ENCODE measurements at regions not wholly inside any gene's neighbourhood (a gene's known extent, or its start where the extent isn't known, plus 50 kb on each side); places are given as distances from the start of the nearest gene placed in this dataset.

DNA sequence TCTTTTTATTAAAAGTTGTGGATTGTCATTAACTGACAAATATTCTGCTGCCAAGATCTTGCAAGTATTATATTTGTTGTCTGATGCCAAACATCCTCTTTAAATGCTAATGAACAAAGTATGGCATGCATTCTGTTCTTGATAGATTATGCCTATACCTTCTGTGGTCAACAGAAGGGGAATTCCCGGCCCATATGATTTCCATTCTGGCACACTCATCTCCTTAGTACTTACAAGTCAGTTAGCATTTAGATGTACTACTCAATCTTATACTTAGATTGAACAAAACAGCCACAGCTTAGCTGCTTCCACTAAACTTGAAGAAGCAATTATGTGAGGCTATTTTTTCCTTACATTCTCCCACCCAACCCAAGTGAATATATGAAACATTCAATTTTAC, 246.1 kb upstream of the DACH1 start:
- Histone ChIP-seq H3K36me3 (no peaks in the 10 kb centered on the region), H3K4me1 (no peaks in the 10 kb centered on the region), H3K4me3 (no peak overlapping the region), H3K27ac (no peak overlapping the region), H3K9me3 (no peaks in the 10 kb centered on the region), H3K27me3 (no peaks in the 10 kb centered on the region)
- TF ChIP-seq POLR2A (IDR thresholded peaks at IDR 0.05) (no peak), POLR2AphosphoS5 (IDR thresholded peaks at IDR 0.05) (no peak)
- TF ChIP-seq, protein P1, sequence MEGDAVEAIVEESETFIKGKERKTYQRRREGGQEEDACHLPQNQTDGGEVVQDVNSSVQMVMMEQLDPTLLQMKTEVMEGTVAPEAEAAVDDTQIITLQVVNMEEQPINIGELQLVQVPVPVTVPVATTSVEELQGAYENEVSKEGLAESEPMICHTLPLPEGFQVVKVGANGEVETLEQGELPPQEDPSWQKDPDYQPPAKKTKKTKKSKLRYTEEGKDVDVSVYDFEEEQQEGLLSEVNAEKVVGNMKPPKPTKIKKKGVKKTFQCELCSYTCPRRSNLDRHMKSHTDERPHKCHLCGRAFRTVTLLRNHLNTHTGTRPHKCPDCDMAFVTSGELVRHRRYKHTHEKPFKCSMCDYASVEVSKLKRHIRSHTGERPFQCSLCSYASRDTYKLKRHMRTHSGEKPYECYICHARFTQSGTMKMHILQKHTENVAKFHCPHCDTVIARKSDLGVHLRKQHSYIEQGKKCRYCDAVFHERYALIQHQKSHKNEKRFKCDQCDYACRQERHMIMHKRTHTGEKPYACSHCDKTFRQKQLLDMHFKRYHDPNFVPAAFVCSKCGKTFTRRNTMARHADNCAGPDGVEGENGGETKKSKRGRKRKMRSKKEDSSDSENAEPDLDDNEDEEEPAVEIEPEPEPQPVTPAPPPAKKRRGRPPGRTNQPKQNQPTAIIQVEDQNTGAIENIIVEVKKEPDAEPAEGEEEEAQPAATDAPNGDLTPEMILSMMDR (IDR thresholded peaks at IDR 0.05): no peak
- intact Hi-C loops (cut with DNase I; ENCODE audit: low total_unique reads): no loop called here
- no peak for DNase-seq (ENCODE audit: low spot score in 2 of 2)

DNA sequence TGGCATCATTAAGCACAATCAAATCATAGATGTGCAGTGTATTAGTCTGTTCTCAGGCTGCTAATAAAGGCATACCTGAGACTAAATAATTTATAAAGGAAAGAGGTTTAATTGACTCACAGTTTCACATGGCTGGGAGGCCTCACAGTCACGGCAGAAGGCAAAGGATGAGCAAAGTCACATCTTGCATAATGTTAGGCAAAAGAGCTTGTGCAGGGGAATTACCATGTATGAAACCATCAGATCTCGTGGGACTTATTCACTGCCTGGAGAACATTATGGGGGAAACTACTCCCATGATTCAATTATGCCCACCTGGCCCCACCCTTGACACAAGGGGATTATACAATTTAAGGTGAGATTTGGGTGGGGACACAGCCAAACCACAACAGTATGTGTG, 245.2 kb upstream of the DACH1 start:
- intact Hi-C loops (cut with DNase I; ENCODE audit: low total_unique reads): no loop called here
- H3K36me3 ChIP-seq: no peaks in the 10 kb centered on the region
- no peaks in the 10 kb centered on the region for H3K27me3 ChIP-seq
- TF ChIP-seq POLR2A (IDR thresholded peaks at IDR 0.05) (no peak), POLR2AphosphoS5 (IDR thresholded peaks at IDR 0.05) (no peak)
- TF ChIP-seq, protein P1 (IDR thresholded peaks at IDR 0.05): no peak
- no peak overlapping the region for H3K27ac ChIP-seq
- no peaks in the 10 kb centered on the region for H3K9me3 ChIP-seq
- no peak overlapping the region for H3K4me3 ChIP-seq
- no peak for DNase-seq (ENCODE audit: low spot score in 2 of 2)
- no peaks in the 10 kb centered on the region for H3K4me1 ChIP-seq

DNA sequence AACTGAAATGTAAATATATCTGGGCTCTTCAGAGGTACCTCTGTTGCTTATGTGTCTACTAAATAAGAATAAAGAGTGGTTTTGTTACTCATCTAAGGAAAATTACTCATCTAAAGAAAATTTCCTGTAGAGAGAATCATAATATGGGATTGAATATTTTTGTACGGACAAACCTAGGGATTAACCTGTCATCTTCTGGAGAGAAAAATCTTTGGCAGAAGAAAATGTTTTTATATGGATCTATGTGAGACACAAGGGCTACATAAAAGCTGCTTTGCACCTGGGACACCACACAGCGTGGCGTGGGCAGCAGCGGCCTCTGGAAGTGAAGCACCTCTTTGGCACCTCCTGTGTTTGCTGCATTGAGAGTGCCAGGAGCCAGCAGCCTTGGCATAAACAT, 242.9 kb upstream of the DACH1 start:
- TF ChIP-seq, protein P1 (IDR thresholded peaks at IDR 0.05): no peak
- no peak for TF ChIP-seq POLR2A (IDR thresholded peaks at IDR 0.05)
- no peak for TF ChIP-seq POLR2AphosphoS5 (IDR thresholded peaks at IDR 0.05)

DNA sequence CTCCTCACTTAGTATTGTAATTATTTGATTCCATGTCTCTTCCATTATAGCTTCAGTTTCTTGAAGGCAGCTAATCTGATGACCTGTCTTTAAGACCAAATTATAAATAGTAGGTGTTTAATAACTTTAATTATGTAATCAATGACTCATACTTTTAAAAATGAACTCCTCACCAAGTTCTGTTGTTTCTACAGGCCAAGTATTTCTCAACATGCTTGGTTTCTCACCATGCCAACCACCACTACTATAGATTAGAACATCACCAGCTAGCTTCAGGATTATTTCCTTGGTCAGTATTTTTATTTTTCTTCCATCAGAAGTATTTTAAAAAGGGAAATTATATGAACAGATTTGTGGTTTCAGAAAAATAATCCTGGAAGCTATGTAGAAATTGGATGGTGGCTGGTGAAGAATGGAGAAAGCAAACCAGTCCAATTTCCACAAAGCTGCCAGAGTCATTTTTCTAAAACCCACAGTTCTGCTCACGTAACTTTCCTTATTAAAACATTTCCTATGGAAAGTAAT, 237.7 kb upstream of the DACH1 start:
- intact Hi-C loops (cut with DNase I; ENCODE audit: low total_unique reads): no loop called here
- Histone ChIP-seq H3K36me3 (no peaks in the 10 kb centered on the region), H3K4me3 (no peak overlapping the region), H3K27ac (no peak overlapping the region), H3K4me1 (no peaks in the 10 kb centered on the region), H3K9me3 (no peaks in the 10 kb centered on the region), H3K27me3 (no peaks in the 10 kb centered on the region)
- TF ChIP-seq POLR2A (IDR thresholded peaks at IDR 0.05): no peak
- TF ChIP-seq, protein P1 (IDR thresholded peaks at IDR 0.05): no peak
- no peak for DNase-seq (ENCODE audit: low spot score in 2 of 2)

More for the DNA sequence above, 242.9 kb upstream of the DACH1 start:
- Histone ChIP-seq H3K27ac (no peak overlapping the region), H3K4me3 (no peak overlapping the region), H3K9me3 (no peaks in the 10 kb centered on the region), H3K4me1 (no peaks in the 10 kb centered on the region), H3K36me3 (no peaks in the 10 kb centered on the region), H3K27me3 (no peaks in the 10 kb centered on the region)
- intact Hi-C loops (cut with DNase I; ENCODE audit: low total_unique reads): no loop called here
- no peak for DNase-seq (ENCODE audit: low spot score in 2 of 2)

DNA sequence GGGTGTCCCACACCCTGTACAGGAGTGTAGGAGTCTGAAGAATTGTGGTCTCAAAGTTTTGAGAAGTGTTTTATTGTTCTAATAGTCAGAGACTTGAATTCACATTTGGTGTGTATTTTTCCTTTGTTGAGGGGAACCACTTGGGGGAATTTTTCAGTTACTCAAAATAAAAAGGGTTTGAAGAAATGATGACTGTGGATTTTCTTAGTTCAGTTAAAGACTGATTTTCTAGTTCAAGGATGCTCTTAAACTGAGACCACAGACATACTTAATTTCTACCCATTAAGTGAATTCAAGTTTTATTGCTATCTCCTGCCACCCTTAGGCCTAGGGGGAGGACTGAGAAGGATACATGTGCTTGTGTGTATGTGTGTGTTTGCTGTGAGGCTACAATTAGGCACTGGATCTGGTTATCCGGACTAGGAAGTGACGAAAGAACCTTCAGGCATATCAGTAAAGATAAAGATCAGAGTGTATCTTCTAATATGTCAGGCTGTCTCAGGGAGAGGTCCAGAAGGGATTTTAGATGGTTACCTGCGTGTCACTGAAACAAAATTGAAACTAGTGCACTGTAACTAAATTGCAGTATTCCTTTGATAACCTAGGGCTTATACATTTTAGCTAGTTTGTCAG, 234.9 kb upstream of the DACH1 start:
- intact Hi-C loops (cut with DNase I; ENCODE audit: low total_unique reads): no loop called here
- Histone ChIP-seq H3K4me1 (no peaks in the 10 kb centered on the region), H3K36me3 (no peaks in the 10 kb centered on the region), H3K27me3 (no peaks in the 10 kb centered on the region), H3K27ac (no peak overlapping the region), H3K9me3 (no peaks in the 10 kb centered on the region), H3K4me3 (no peak overlapping the region)
- TF ChIP-seq POLR2AphosphoS5 (IDR thresholded peaks at IDR 0.05): no peak
- TF ChIP-seq, protein P1 (IDR thresholded peaks at IDR 0.05): no peak
- TF ChIP-seq POLR2A (IDR thresholded peaks at IDR 0.05): no peak
- DNase-seq (ENCODE audit: low spot score in 2 of 2): no peak
